Common myeloid progenitor, CD34-positive (primary cell): ENCODE measurements at regions not wholly inside any gene's neighbourhood (a gene's known extent, or its start where the extent isn't known, plus 50 kb on each side); places are given as distances from the start of the nearest gene placed in this dataset.
"Not testable (repeated sequence)": the region's sequence is repeated elsewhere in the genome, so short reads cannot be mapped to it uniquely, and the experiment has no call there.

Source experiments
- CTCF ChIA-PET: fragments of 350-600 bp; sonication (Branson Sonifier 250); formaldehyde crosslinking; loops from one replicate; lab custom pipeline; 2021; ENCODE audit warnings: antibody characterized with exemption; lab: Charles Lee
- POLR2A ChIA-PET: fragments of 350-600 bp; sonication (Branson Sonifier 250); formaldehyde crosslinking; loops from one replicate; lab custom pipeline; 2021; ENCODE audit warnings: antibody characterized with exemption; lab: Charles Lee
- DNase-seq, 3 donors: peaks; one replicate each; pipeline versions ENCODE4 v3.0.0 to v3.0.0-alpha.2; 2013
- H3K27ac ChIP-seq, 2 experiments: 1 replicate in 1 of 2; 2 replicates in 1 of 2; pipeline ENCODE4 v1.7.0; 2013; ENCODE audit warnings: inconsistent platforms in 2 of 2, low read length in 2 of 2, mild to moderate bottlenecking in 2 of 2, low read depth in 1 of 2, moderate library complexity in 1 of 2; ENCODE audit not compliant: severe bottlenecking in 2 of 2, insufficient read depth in 1 of 2, poor library complexity in 1 of 2
- H3K27me3 ChIP-seq, 5 experiments: replicated peaks in 2 of 5; 1 replicate in 3 of 5; 2 replicates in 2 of 5; pipeline versions ENCODE4 v1.6.1 to v1.7.0; 2013; ENCODE audit warnings: low read length in 4 of 5, mild to moderate bottlenecking in 2 of 5, moderate library complexity in 2 of 5, inconsistent platforms in 1 of 5; ENCODE audit not compliant: insufficient read depth in 5 of 5, control insufficient read depth in 4 of 5
- H3K36me3 ChIP-seq, 4 experiments: 1 replicate in 2 of 4; 2 replicates in 2 of 4; pipeline versions ENCODE4 v1.6.1 to v1.7.0; 2013; ENCODE audit warnings: low read length in 3 of 4, control low read depth in 1 of 4, mild to moderate bottlenecking in 1 of 4; ENCODE audit not compliant: control insufficient read depth in 4 of 4, insufficient read depth in 4 of 4
- H3K4me1 ChIP-seq, 4 experiments: 1 replicate in 3 of 4; 2 replicates in 1 of 4; pipeline versions ENCODE4 v1.6.1 to v1.7.1; 2013; ENCODE audit warnings: low read length in 3 of 4, mild to moderate bottlenecking in 3 of 4, control low read depth in 1 of 4, inconsistent platforms in 1 of 4, moderate library complexity in 1 of 4; ENCODE audit not compliant: control insufficient read depth in 4 of 4, insufficient read depth in 4 of 4; ENCODE audit errors: control extremely low read depth in 1 of 4
- H3K4me3 ChIP-seq, 7 experiments: 1 replicate in 4 of 7; 2 replicates in 3 of 7; pipeline versions ENCODE4 v1.5.1 to v1.7.0; 2013; ENCODE audit warnings: mild to moderate bottlenecking in 7 of 7, low read length in 6 of 7, moderate library complexity in 6 of 7, inconsistent platforms in 2 of 7, low read depth in 2 of 7, control low read depth in 1 of 7; ENCODE audit not compliant: insufficient read depth in 4 of 7, control insufficient read depth in 1 of 7; ENCODE audit errors: extremely low read depth in 1 of 7
- H3K9me3 ChIP-seq, 5 experiments: 1 replicate in 4 of 5; 2 replicates in 1 of 5; pipeline versions ENCODE4 v1.6.1 to v1.7.1; 2013; ENCODE audit warnings: low read length in 4 of 5, mild to moderate bottlenecking in 2 of 5, inconsistent platforms in 1 of 5, low read depth in 1 of 5, moderate library complexity in 1 of 5; ENCODE audit not compliant: control insufficient read depth in 4 of 5, insufficient read depth in 2 of 5; ENCODE audit errors: control extremely low read depth in 1 of 5
- WGBS: methylation state at CpG from one replicate; pipeline ENCODE4 v1.1.5; 2013; ENCODE audit not compliant: insufficient coverage; 5-methylcytosine and 5-hydroxymethylcytosine counted together

- Histone ChIP-seq H3K9me3 (peaks cover 0 to 9% (median 0%) of the 10 kb centered on the region in 5 experiments), H3K4me1 (no peaks in the 10 kb centered on the region), H3K36me3 (no peaks in the 10 kb centered on the region), H3K27me3 (no peaks in the 10 kb centered on the region), H3K27ac (no peak overlapping the region), H3K4me3 (no peak overlapping the region)
- POLR2A ChIA-PET, result no interaction called here
- DNase-seq, result no peak
- CTCF ChIA-PET, result no interaction called here
- WGBS, result 80% methylated on average over 1 of the region's 3 CpGs
These were observed 432.0 kb upstream of the TBL1XR1 start for GRCh38 chr3:177629276-177629675.

GRCh38 chr3:177633671-177634207 is 436.5 kb upstream of the TBL1XR1 start:
- Histone ChIP-seq H3K27me3 (no peaks in the 10 kb centered on the region), H3K4me1 (no peaks in the 10 kb centered on the region), H3K27ac (no peak overlapping the region), H3K36me3 (no peaks in the 10 kb centered on the region), H3K4me3 (no peak overlapping the region), H3K9me3 (no peaks in the 10 kb centered on the region)
- 100% methylated on average over 2 of the region's 5 CpGs for WGBS
- CTCF ChIA-PET, result interaction anchor here (2.1 kb wide), 1 partner anchor 13 kb away, joined by 6 read pairs; no protein-coding TSS in a partner anchor
- POLR2A ChIA-PET, result no interaction called here
- DNase-seq, result no peak

GRCh38 chr3:177635601-177636106 is 438.4 kb upstream of the TBL1XR1 start:
- H3K4me1 ChIP-seq, H3K27me3 ChIP-seq, CTCF ChIA-PET, H3K36me3 ChIP-seq, H3K9me3 ChIP-seq, DNase-seq, H3K4me3 ChIP-seq, POLR2A ChIA-PET, H3K27ac ChIP-seq: not testable (repeated sequence)
- WGBS, result 100% methylated on average over 3 of the region's 3 CpGs

GRCh38 chr3:177640319-177640965 is 443.2 kb upstream of the TBL1XR1 start:
- DNase-seq, result no peak
- CTCF ChIA-PET, result interaction anchor here (0.6 kb wide), 1 partner anchor 126 kb away, joined by 3 read pairs; no protein-coding TSS in a partner anchor
- Histone ChIP-seq H3K27ac (no peak overlapping the region), H3K27me3 (no peaks in the 10 kb centered on the region), H3K4me1 (peaks cover 0 to 14% (median 8%) of the 10 kb centered on the region in 4 experiments), H3K4me3 (no peak overlapping the region), H3K9me3 (no peaks in the 10 kb centered on the region), H3K36me3 (no peaks in the 10 kb centered on the region)
- 72% methylated on average over 8 of the region's 8 CpGs for WGBS
- POLR2A ChIA-PET, result no interaction called here

- no peaks in the 10 kb centered on the region for H3K9me3 ChIP-seq
- 100% methylated on average over 1 of the region's 1 CpG for WGBS
- peaks cover 0 to 20% (median 11%) of the 10 kb centered on the region in 4 experiments for H3K4me1 ChIP-seq
- no peak for DNase-seq
- POLR2A ChIA-PET, result no interaction called here
- H3K27me3 ChIP-seq, result no peaks in the 10 kb centered on the region
- H3K27ac ChIP-seq, result no peak overlapping the region
- H3K4me3 ChIP-seq, result no peak overlapping the region
- CTCF ChIA-PET, result interaction anchor here (0.9 kb wide), 1 partner anchor 12 kb away, joined by 3 read pairs; no protein-coding TSS in a partner anchor
- H3K36me3 ChIP-seq, result no peaks in the 10 kb centered on the region
These were observed 443.9 kb upstream of the TBL1XR1 start for GRCh38 chr3:177641206-177641605.

- Histone ChIP-seq H3K9me3 (no peaks in the 10 kb centered on the region), H3K36me3 (no peaks in the 10 kb centered on the region), H3K27ac (no peak overlapping the region), H3K4me3 (no peak overlapping the region), H3K4me1 (peaks cover 6 to 30% (median 19%) of the 10 kb centered on the region in 4 experiments), H3K27me3 (no peaks in the 10 kb centered on the region)
- 88% methylated on average over 5 of the region's 8 CpGs for whole genome bisulfite sequencing
- ChIA-PET POLR2A (no interaction called here), CTCF (interaction anchor here (0.9 kb wide), 1 partner anchor 11 kb away, joined by 3 read pairs; no protein-coding TSS in a partner anchor)
- no peak for DNase-seq
These were observed 444.9 kb upstream of the TBL1XR1 start for GRCh38 chr3:177642042-177642803.

- Histone ChIP-seq H3K36me3 (no peaks in the 10 kb centered on the region), H3K9me3 (no peaks in the 10 kb centered on the region), H3K27ac (no peak overlapping the region), H3K4me1 (peaks cover 9 to 34% (median 24%) of the 10 kb centered on the region in 4 experiments), H3K4me3 (no peak overlapping the region), H3K27me3 (no peaks in the 10 kb centered on the region)
- DNase-seq, result peak in 1 of 3 donors; percentile 14
- WGBS, result no CpG with 5 or more reads among the region's 3 CpGs
- ChIA-PET CTCF (no interaction called here), POLR2A (no interaction called here)
These were observed 445.5 kb upstream of the TBL1XR1 start for GRCh38 chr3:177642804-177643125.
